Effector memory CD8-positive, alpha-beta T cell (primary cell): ENCODE measurements at regions not wholly inside any gene's neighbourhood (a gene's known extent, or its start where the extent isn't known, plus 50 kb on each side); places are given as distances from the start of the nearest gene placed in this dataset.

Experiments used
- ATAC-seq: fragments of 150-1000 bp; cut with Tn5 transposase; replicated peaks from 2 replicates; pipeline ENCODE4 v1.10.0; 2021; ENCODE audit warnings: mild to moderate bottlenecking, moderate library complexity
- DNase-seq, 3 experiments: peaks; one replicate each; pipeline ENCODE4 v3.0.0; 2021
- H3K27ac Mint-ChIP-seq, 2 donors: one replicate each; pipeline ENCODE4 v1.8.0; 2022; ENCODE audit warnings: mild to moderate bottlenecking in 2 of 2, mixed read lengths in 2 of 2, moderate library complexity in 2 of 2
- H3K27me3 Mint-ChIP-seq, 2 donors: one replicate each; pipeline ENCODE4 v1.8.0; 2022; ENCODE audit warnings: mixed read lengths in 2 of 2
- H3K36me3 Mint-ChIP-seq: one replicate; pipeline ENCODE4 v1.8.0; 2022; ENCODE audit warnings: mild to moderate bottlenecking, moderate library complexity, mixed read lengths; ENCODE audit not compliant: insufficient read depth
- H3K4me1 Mint-ChIP-seq, 2 donors: one replicate each; pipeline ENCODE4 v1.8.0; 2022; ENCODE audit warnings: low read depth in 2 of 2, mixed read lengths in 2 of 2
- H3K4me3 Mint-ChIP-seq, 2 donors: one replicate each; pipeline ENCODE4 v1.8.0; 2022; ENCODE audit warnings: mild to moderate bottlenecking in 2 of 2, mixed read lengths in 2 of 2, moderate library complexity in 2 of 2
- H3K9me3 Mint-ChIP-seq, 2 donors: one replicate each; pipeline ENCODE4 v1.8.0; 2022; ENCODE audit warnings: mixed read lengths in 2 of 2

DNA sequence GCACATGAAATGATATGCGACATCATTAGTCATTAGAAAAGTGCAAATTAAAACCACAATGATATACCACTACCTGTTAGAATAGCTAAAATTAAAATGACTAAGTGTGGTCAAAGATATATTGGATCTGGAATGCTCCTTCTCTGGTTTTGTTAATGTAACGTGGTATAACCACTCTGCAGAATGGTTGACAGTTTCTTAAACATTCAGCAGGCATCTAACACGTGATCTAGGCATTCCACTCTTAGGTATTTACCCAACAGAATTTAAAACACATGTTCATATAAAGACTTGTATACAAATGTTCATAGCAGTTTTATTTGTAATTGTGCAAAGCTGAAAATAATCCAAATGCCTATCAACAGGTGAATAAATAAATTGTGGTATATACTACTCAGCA is 165.0 kb upstream of the PLXNA2 start:
- DNase-seq (no peak), ATAC-seq (no peak)
- Mint-ChIP-seq H3K9me3 (no peaks in the 10 kb centered on the region), H3K27me3 (no peaks in the 10 kb centered on the region), H3K4me1 (no peaks in the 10 kb centered on the region), H3K4me3 (no peak overlapping the region), H3K36me3 (no peaks in the 10 kb centered on the region), H3K27ac (no peak overlapping the region)

GRCh38 chr1:208410409-208410808 is 166.2 kb upstream of the PLXNA2 start:
- ATAC-seq = no peak
- no peak for DNase-seq
- no peaks in the 10 kb centered on the region for H3K4me1 Mint-ChIP-seq

DNA sequence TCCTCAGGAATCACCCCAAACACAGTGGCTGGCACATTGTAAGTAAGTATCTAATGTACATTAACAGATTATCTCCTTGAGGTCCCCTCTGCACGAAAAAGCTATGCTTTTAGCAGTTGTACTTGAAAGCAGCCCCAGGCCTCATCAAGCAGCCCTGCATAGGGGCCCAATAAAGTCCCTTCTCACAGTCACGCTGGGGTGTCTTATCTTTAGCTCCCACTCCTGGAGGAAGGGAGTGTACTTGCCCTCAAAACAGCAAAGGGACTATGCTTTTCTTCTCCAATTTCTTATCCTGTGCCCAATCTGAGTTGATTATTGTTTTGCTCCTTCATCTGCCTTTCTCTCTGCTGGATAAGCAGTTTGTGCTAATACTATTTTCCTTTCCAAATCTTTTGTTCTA is 168.8 kb upstream of the PLXNA2 start:
- H3K27ac Mint-ChIP-seq = no peak overlapping the region
- no peaks in the 10 kb centered on the region for H3K36me3 Mint-ChIP-seq
- H3K27me3 Mint-ChIP-seq = peaks cover 13 to 17% of the 10 kb centered on the region in 2 donors
- H3K4me1 Mint-ChIP-seq = no peaks in the 10 kb centered on the region
- no peak for ATAC-seq
- H3K9me3 Mint-ChIP-seq = peaks cover 0 to 3% of the 10 kb centered on the region in 2 donors
- DNase-seq = no peak
- H3K4me3 Mint-ChIP-seq = no peak overlapping the region

More at GRCh38 chr1:208410409-208410808, 166.2 kb upstream of the PLXNA2 start:
- no peak overlapping the region for H3K4me3 Mint-ChIP-seq
- H3K36me3 Mint-ChIP-seq = no peaks in the 10 kb centered on the region
- H3K27ac Mint-ChIP-seq = no peak overlapping the region
- H3K27me3 Mint-ChIP-seq = no peaks in the 10 kb centered on the region
- no peaks in the 10 kb centered on the region for H3K9me3 Mint-ChIP-seq

- no peak overlapping the region for H3K27ac Mint-ChIP-seq
- peaks cover 0 to 3% of the 10 kb centered on the region in 2 donors for H3K9me3 Mint-ChIP-seq
- ATAC-seq (no peak), DNase-seq (no peak)
- H3K27me3 Mint-ChIP-seq = peaks cover 13 to 17% of the 10 kb centered on the region in 2 donors
- H3K4me1 Mint-ChIP-seq = no peaks in the 10 kb centered on the region
- no peaks in the 10 kb centered on the region for H3K36me3 Mint-ChIP-seq
- no peak overlapping the region for H3K4me3 Mint-ChIP-seq
Observed at GRCh38 chr1:208418667-208419066, 174.5 kb upstream of the PLXNA2 start.

DNA sequence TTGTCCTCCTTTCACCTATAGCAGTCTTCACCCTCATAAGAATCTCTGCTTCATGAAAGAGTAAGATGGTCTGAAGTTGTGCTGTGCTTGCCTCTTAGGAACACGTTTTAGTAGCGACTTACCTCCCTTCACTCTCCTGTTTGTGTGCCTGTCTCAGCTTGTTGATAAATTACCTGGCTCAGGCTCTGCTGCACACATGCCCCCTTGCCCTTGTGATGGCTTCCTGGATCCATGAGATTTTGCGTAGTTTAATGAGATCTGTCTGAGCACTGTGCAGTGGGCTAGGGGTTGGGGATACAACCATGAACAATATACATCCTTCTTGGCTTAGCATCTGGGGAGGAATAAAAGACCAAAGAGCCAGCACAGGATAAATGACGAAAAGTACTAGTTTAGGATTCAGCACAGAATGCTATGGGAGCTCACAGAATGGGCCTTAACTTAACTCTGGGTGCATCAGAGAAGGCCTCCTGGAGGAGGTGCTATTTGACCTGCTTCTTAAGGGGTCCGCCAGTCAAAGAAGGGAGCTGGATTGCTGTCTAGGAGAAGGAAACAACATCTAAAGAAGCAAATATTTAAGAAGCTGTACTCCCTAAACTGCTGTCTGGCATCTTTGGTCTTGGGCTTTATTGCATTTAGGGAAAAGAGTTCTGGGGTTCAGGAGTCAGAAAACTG is 175.7 kb upstream of the PLXNA2 start:
- Mint-ChIP-seq H3K4me3 (no peak overlapping the region), H3K4me1 (no peaks in the 10 kb centered on the region), H3K27ac (no peak overlapping the region), H3K27me3 (peaks cover 13 to 17% of the 10 kb centered on the region in 2 donors), H3K36me3 (no peaks in the 10 kb centered on the region), H3K9me3 (peaks cover 0 to 3% of the 10 kb centered on the region in 2 donors)
- DNase-seq = no peak
- ATAC-seq = no peak

DNA sequence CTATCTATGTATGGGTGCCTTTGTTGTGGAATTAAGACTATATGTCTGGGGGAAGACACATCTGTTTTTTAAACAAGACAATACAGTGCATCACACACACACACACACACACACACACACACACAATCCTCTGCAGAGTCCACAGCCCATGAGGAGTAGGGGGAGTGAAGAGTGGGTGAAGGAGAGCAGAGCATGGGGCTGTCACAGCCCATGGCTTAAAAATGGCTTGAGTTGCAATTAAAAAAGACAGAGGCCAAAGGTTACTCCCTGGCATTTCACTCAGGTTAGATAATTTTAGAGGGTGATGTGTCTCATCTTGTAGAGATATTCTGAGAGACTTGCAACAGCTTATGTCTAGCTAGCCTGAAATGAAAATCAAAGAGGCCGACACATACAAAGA is 176.5 kb upstream of the PLXNA2 start:
- no peak overlapping the region for H3K27ac Mint-ChIP-seq
- H3K36me3 Mint-ChIP-seq = no peaks in the 10 kb centered on the region
- ATAC-seq (no peak), DNase-seq (no peak)
- no peak overlapping the region for H3K4me3 Mint-ChIP-seq
- peaks cover 12 to 17% of the 10 kb centered on the region in 2 donors for H3K27me3 Mint-ChIP-seq
- peaks cover 0 to 3% of the 10 kb centered on the region in 2 donors for H3K9me3 Mint-ChIP-seq
- no peaks in the 10 kb centered on the region for H3K4me1 Mint-ChIP-seq

- ATAC-seq (no peak), DNase-seq (no peak)
- Mint-ChIP-seq H3K27me3 (peaks cover 5 to 9% of the 10 kb centered on the region in 2 donors), H3K4me3 (no peak overlapping the region), H3K4me1 (no peaks in the 10 kb centered on the region), H3K27ac (no peak overlapping the region), H3K36me3 (no peaks in the 10 kb centered on the region), H3K9me3 (peaks cover 0 to 3% of the 10 kb centered on the region in 2 donors)
Observed at GRCh38 chr1:208421486-208421885, 177.3 kb upstream of the PLXNA2 start.

DNA sequence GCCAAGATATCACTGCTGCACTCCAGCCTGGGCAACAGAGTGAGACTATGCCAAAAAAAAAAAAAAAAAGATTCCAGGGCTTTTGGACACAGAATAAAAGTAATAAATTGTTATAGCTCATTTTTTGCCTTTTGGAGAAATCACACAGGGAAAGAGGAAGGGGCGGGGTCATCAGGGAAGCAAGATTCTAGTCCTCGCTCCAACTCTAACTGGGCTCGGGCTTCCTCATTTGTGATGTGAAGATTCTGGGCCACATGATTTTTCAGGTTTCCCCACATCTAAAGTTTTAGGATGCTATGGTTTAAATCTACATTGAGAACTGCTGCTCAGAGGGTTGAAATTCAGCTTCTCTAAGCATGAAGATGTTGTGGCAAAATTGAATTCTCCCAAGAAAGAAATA is 179.3 kb upstream of the PLXNA2 start:
- DNase-seq = no peak
- ATAC-seq = no peak
- Mint-ChIP-seq H3K4me1 (no peaks in the 10 kb centered on the region), H3K9me3 (no peaks in the 10 kb centered on the region), H3K27ac (no peak overlapping the region), H3K4me3 (no peak overlapping the region), H3K36me3 (no peaks in the 10 kb centered on the region), H3K27me3 (no peaks in the 10 kb centered on the region)

GRCh38 chr1:208425096-208425495 is 180.9 kb upstream of the PLXNA2 start:
- no peaks in the 10 kb centered on the region for H3K4me1 Mint-ChIP-seq
- no peak overlapping the region for H3K4me3 Mint-ChIP-seq
- no peak for ATAC-seq
- no peak for DNase-seq
- H3K36me3 Mint-ChIP-seq = no peaks in the 10 kb centered on the region
- no peaks in the 10 kb centered on the region for H3K27me3 Mint-ChIP-seq
- no peak overlapping the region for H3K27ac Mint-ChIP-seq
- no peaks in the 10 kb centered on the region for H3K9me3 Mint-ChIP-seq

DNA sequence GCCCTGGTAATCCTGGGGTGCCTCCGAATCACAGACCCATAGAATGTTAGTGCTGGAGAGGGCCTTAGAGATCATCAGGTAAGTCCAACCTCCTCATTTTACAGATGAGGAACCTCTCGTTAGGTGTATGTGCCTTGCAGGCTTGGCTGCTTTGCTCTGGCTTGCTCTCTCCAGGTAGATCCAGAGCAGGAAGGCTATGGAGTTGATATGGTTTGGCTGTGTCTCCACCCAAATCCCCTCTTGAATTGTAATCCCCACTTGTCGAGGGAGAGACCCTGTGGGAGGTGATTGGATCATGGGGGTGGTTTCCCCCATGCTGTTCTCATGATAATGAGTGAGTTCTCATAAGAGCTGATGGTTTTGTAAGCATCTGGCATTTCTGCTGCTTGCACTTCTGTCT is 186.0 kb upstream of the PLXNA2 start:
- peaks cover 0 to 6% of the 10 kb centered on the region in 2 donors for H3K27me3 Mint-ChIP-seq
- H3K9me3 Mint-ChIP-seq = no peaks in the 10 kb centered on the region
- H3K4me3 Mint-ChIP-seq = no peak overlapping the region
- ATAC-seq = no peak
- H3K4me1 Mint-ChIP-seq = no peaks in the 10 kb centered on the region
- no peak overlapping the region for H3K27ac Mint-ChIP-seq
- no peak for DNase-seq
- H3K36me3 Mint-ChIP-seq = peaks cover 3% of the 10 kb centered on the region

- Mint-ChIP-seq H3K9me3 (no peaks in the 10 kb centered on the region), H3K36me3 (peaks cover 3% of the 10 kb centered on the region), H3K27me3 (peaks cover 0 to 6% of the 10 kb centered on the region in 2 donors), H3K4me3 (no peak overlapping the region), H3K4me1 (no peaks in the 10 kb centered on the region), H3K27ac (no peak overlapping the region)
- DNase-seq (no peak), ATAC-seq (no peak)
Observed at GRCh38 chr1:208431721-208432120, 187.5 kb upstream of the PLXNA2 start.

GRCh38 chr1:208432346-208432745 is 188.2 kb upstream of the PLXNA2 start:
- Mint-ChIP-seq H3K27me3 (peaks cover 0 to 6% of the 10 kb centered on the region in 2 donors), H3K27ac (no peak overlapping the region), H3K4me3 (no peak overlapping the region), H3K36me3 (peaks cover 3% of the 10 kb centered on the region), H3K9me3 (no peaks in the 10 kb centered on the region), H3K4me1 (no peaks in the 10 kb centered on the region)
- ATAC-seq (no peak), DNase-seq (no peak)

DNA sequence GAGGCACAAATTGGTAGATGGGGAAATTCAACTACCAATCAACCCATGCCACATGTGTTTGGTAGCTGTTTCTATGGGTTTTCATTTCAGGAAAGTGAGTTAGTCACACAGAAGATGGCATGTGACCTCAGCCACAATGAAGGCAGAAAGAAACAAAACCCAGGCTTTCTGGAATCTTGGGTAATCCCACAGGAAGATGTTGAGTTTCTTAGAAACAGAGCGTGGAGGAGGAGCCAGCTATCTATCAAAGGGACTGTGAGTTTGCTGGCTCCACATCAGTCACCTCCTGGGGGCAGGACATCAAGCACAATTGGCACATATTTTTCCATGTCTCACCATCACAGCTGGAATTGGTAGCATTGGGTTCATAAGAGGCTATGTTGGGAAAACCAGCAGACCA is 188.9 kb upstream of the PLXNA2 start:
- Mint-ChIP-seq H3K27me3 (peaks cover 0 to 6% of the 10 kb centered on the region in 2 donors), H3K9me3 (no peaks in the 10 kb centered on the region), H3K36me3 (peaks cover 3% of the 10 kb centered on the region), H3K4me1 (no peaks in the 10 kb centered on the region), H3K4me3 (no peak overlapping the region), H3K27ac (no peak overlapping the region)
- no peak for DNase-seq
- ATAC-seq = no peak

DNA sequence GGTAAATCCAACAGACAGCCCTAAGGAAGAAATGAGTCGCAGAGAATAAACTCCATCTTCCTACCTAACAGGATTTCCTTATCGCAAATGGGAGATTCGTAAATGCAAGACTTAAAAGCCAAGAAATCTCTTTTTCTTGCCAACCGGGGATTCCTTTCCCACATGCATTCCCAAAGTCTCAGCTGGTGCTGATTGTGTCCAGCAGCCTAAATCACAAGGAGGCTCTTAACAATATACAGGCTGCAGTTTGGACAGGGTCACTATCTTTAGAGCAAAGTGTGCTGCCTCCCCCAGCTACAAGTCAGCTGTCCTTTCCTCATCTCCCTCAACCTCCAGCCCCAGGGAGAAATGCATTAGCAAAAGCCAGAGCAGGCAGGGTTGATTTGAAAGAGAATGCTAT is 189.8 kb upstream of the PLXNA2 start:
- no peaks in the 10 kb centered on the region for H3K4me1 Mint-ChIP-seq
- no peak for DNase-seq

More for the DNA sequence above, 189.8 kb upstream of the PLXNA2 start:
- Mint-ChIP-seq H3K27ac (no peak overlapping the region), H3K4me3 (no peak overlapping the region), H3K36me3 (peaks cover 3% of the 10 kb centered on the region), H3K27me3 (peaks cover 0 to 6% of the 10 kb centered on the region in 2 donors), H3K9me3 (no peaks in the 10 kb centered on the region)
- ATAC-seq = no peak
